A549 (cell line): ENCODE measurements at regions not wholly inside any gene's neighbourhood (a gene's known extent, or its start where the extent isn't known, plus 50 kb on each side); places are given as distances from the start of the nearest gene placed in this dataset.

Experiments used
- ATAC-seq, 2 experiments: fragments of 200-7000 bp in 1 of 2; fragments of >200 bp in 1 of 2; cut with Nextera tagmentation in 1 of 2; cut with Tn5 transposase in 1 of 2; 3 replicates each; pipeline versions ENCODE4 v1.8.0 to v1.9.1; 2018 to 2020; ENCODE audit warnings: mild to moderate bottlenecking in 1 of 2, moderate library complexity in 1 of 2
- CTCF ChIA-PET: fragments of 300-600 bp; sonication (Branson Sonifier 250); formaldehyde crosslinking; extraction: SDS; loops from one replicate; lab custom pipeline; 2021; ENCODE audit warnings: antibody characterized with exemption, inconsistent platforms; lab: Yijun Ruan, JAX
- POLR2A ChIA-PET: fragments of 350-600 bp; formaldehyde crosslinking; extraction: SDS; loops from one replicate; lab custom pipeline; 2021; ENCODE audit warnings: antibody characterized with exemption, inconsistent platforms; lab: Yijun Ruan, JAX
- DNase-seq, 2 experiments: peaks; one replicate each; pipeline versions ENCODE4 v3.0.0 to v3.0.0-alpha.2; 2011 to 2016; ENCODE audit warnings: low read depth in 1 of 2, low spot score in 1 of 2
- FAIRE-seq: peaks from 2 replicates; lab custom pipeline; 2011; peaks lifted over from hg19 to GRCh38; lab: Jason Lieb, UNC
- H3K27ac ChIP-seq, 2 experiments: fragments of >200 bp; sonication (Bioruptor Twin); formaldehyde crosslinking; 3 replicates each; pipeline ENCODE4 v1.5.1; 2016 to 2017
- H3K4me1 ChIP-seq: fragments of >200 bp; sonication (Bioruptor Twin); formaldehyde crosslinking; 3 replicates; pipeline ENCODE4 v1.6.1; 2016
- H3K4me2 ChIP-seq: fragments of >200 bp; sonication (Bioruptor Twin); formaldehyde crosslinking; 3 replicates; pipeline ENCODE4 v1.6.1; 2016
- H3K4me3 ChIP-seq: fragments of >200 bp; sonication (Bioruptor Twin); formaldehyde crosslinking; 3 replicates; pipeline ENCODE4 v1.5.1; 2016
- H3K9me3 ChIP-seq: fragments of >200 bp; sonication (Bioruptor Twin); formaldehyde crosslinking; 3 replicates; pipeline ENCODE4 v1.6.1; 2016
- CHD2 ChIP-seq: fragments of 150-350 bp; IDR thresholded peaks from 2 replicates; pipeline ENCODE4 v1.6.1; 2014; ENCODE audit warnings: low read length; ENCODE audit not compliant: partially characterized antibody
- FOSL2 ChIP-seq, 2 experiments: fragments of 450-650 bp in 1 of 2; fragments of >200 bp in 1 of 2; sonication (Bioruptor Twin) in 1 of 2; formaldehyde crosslinking; IDR thresholded peaks; 2 replicates each; pipeline versions ENCODE4 v1.5.0 to v1.6.1; 2016 to 2020; ENCODE audit warnings: mild to moderate bottlenecking in 1 of 2, moderate library complexity in 1 of 2
- JUNB ChIP-seq: fragments of >200 bp; sonication (Bioruptor Twin); formaldehyde crosslinking; IDR thresholded peaks from 2 replicates; pipeline ENCODE4 v1.6.1; 2016
- KDM1A ChIP-seq: fragments of 200-600 bp; sonication (generic); IDR thresholded peaks from 2 replicates; pipeline ENCODE4 v1.6.1; 2016; ENCODE audit warnings: low read depth, mild to moderate bottlenecking
- KDM5A ChIP-seq: fragments of 200-600 bp; sonication (generic); IDR thresholded peaks from 2 replicates; pipeline ENCODE4 v1.6.1; 2016; ENCODE audit warnings: antibody characterized with exemption, mild to moderate bottlenecking
- MYC ChIP-seq: IDR thresholded peaks from 2 replicates; pipeline ENCODE4 v1.6.1; 2012; ENCODE audit warnings: mild to moderate bottlenecking, inconsistent platforms, low read length, improper control_type of control experiment, borderline replicate concordance
- NR3C1 ChIP-seq: fragments of >200 bp; sonication (Bioruptor Twin); formaldehyde crosslinking; IDR thresholded peaks from 3 replicates; pipeline ENCODE4 v1.6.1; 2017
- POLR2A ChIP-seq: IDR thresholded peaks from 2 replicates; pipeline ENCODE4 v1.6.1; 2012; ENCODE audit warnings: mild to moderate bottlenecking, low read length
- RAD21 ChIP-seq, 2 experiments: fragments of >200 bp in 1 of 2; sonication (Bioruptor Twin) in 1 of 2; formaldehyde crosslinking in 1 of 2; IDR thresholded peaks in 1 of 2; conservative IDR thresholded peaks in 1 of 2; 2 replicates in 1 of 2; 3 replicates in 1 of 2; pipeline ENCODE4 v1.6.1; 2012 to 2018; ENCODE audit warnings: inconsistent platforms in 1 of 2
- RARB ChIP-seq: fragments of 250-450 bp; sonication (Bioruptor Pico); IDR thresholded peaks from 2 replicates; pipeline ENCODE4 v1.8.0; 2021; ENCODE audit warnings: mild to moderate bottlenecking, moderate library complexity
- RCOR1 ChIP-seq: fragments of 150-350 bp; IDR thresholded peaks from 2 replicates; pipeline ENCODE4 v1.6.1; 2014; ENCODE audit warnings: antibody characterized with exemption, low read length, low read depth
- RFX5 ChIP-seq: fragments of 450-650 bp; IDR thresholded peaks from 2 replicates; pipeline ENCODE4 v1.7.1; 2014; ENCODE audit warnings: antibody characterized with exemption, mild to moderate bottlenecking, moderate library complexity
- SMC3 ChIP-seq: fragments of >200 bp; sonication (Bioruptor Twin); formaldehyde crosslinking; IDR thresholded peaks from 3 replicates; pipeline ENCODE4 v1.6.1; 2018; ENCODE audit warnings: inconsistent platforms
- TFCP2L1 ChIP-seq: fragments of 250-450 bp; sonication (Bioruptor Pico); IDR thresholded peaks from 2 replicates; pipeline ENCODE4 v1.5.0; 2021; ENCODE audit warnings: mild to moderate bottlenecking
- WGBS: methylation state at CpG from one replicate; pipeline ENCODE4 v1.1.6; 2017; ENCODE audit errors: missing lambda C conversion rate; 5-methylcytosine and 5-hydroxymethylcytosine counted together
- TF ChIP-seq, protein P1 (sequence below): fragments of 250-450 bp; sonication (Bioruptor Pico); IDR thresholded peaks from 2 replicates; pipeline ENCODE4 v1.5.0; 2020; ENCODE audit warnings: low read depth, mild to moderate bottlenecking, moderate library complexity
- TF ChIP-seq, protein P2 (sequence below): fragments of 450-650 bp; IDR thresholded peaks from 2 replicates; pipeline ENCODE4 v1.6.1; 2014; ENCODE audit warnings: antibody characterized with exemption
- TF ChIP-seq, protein P3 (sequence below): IDR thresholded peaks from 2 replicates; pipeline ENCODE4 v1.6.1; 2012
- TF ChIP-seq, protein P4 (sequence below): fragments of 150-350 bp; IDR thresholded peaks from 2 replicates; pipeline ENCODE4 v1.6.1; 2014; ENCODE audit warnings: low read depth, mild to moderate bottlenecking, low read length
- TF ChIP-seq, protein P5 (sequence below): fragments of >200 bp; sonication (Bioruptor Twin); formaldehyde crosslinking; IDR thresholded peaks from 3 replicates; pipeline ENCODE4 v1.5.1; 2016
- TF ChIP-seq, protein P6 (sequence below): fragments of >200 bp; sonication (Bioruptor Twin); formaldehyde crosslinking; IDR thresholded peaks from 3 replicates; pipeline ENCODE4 v1.6.1; 2016
- TF ChIP-seq, protein P7 (sequence below): fragments of 250-450 bp; sonication (Bioruptor Pico); IDR thresholded peaks from 2 replicates; pipeline ENCODE4 v1.5.0; 2021; ENCODE audit warnings: mild to moderate bottlenecking, moderate library complexity, borderline replicate concordance
- TF ChIP-seq, protein P8 (sequence below): fragments of 200-600 bp; sonication (generic); IDR thresholded peaks from 2 replicates; pipeline ENCODE4 v1.6.1; 2016; ENCODE audit warnings: antibody characterized with exemption, mild to moderate bottlenecking, moderate library complexity

DNA sequence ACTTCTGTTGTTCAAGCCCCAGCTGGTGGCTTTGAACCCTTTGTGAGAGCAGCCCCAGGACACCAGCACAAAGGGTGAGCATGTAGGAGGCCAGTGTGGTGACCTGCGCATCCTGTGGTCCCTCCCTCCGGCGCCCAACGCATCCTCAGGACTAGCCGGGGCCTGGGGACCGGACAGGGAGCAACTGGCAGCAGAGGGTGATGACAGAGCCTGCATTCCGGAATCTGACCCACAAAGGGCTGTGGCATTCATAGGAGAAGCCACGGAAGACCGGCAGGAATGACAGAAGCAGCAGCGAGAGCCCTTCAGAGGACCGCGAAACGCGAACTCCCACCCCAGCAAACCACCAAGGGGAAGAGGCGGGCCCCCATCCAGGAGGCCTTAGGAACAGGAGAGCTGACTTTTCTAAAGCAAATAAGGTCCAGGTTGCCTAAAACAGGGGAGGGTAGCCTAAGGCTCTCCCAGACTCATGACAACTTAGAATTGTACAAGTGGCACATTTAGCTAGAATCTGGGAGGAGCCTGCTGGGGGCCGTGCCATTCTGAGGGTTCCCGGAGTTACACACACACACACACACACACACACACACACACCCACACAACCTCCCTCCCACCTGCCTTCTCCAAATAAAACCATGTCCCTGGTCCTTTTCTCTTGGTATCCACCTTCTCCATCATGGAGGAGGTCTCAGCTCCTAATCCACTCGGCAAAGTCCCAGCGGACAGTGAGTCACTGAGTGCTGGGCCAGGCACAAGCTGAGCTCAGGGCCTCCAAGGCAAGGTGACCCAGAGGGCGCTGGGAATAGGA, 232.7 kb downstream of the CTTN start:
- Histone ChIP-seq H3K4me1 (no peaks in the 10 kb centered on the region), H3K4me2 (no peak overlapping the region), H3K4me3 (no peak overlapping the region), H3K9me3 (no peaks in the 10 kb centered on the region), H3K27ac (no peak overlapping the region)
- WGBS, result 91% methylated on average over 17 of the region's 20 CpGs
- TF ChIP-seq, protein P1, sequence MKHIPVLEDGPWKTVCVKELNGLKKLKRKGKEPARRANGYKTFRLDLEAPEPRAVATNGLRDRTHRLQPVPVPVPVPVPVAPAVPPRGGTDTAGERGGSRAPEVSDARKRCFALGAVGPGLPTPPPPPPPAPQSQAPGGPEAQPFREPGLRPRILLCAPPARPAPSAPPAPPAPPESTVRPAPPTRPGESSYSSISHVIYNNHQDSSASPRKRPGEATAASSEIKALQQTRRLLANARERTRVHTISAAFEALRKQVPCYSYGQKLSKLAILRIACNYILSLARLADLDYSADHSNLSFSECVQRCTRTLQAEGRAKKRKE, result no peak
- TF ChIP-seq FOSL2 (IDR thresholded peaks at IDR 0.05), result no peak
- no peak for TF ChIP-seq FOSL2 (CRISPR knock-in tag; IDR thresholded peaks at IDR 0.05)
- no peak for TF ChIP-seq RFX5
- no peak for TF ChIP-seq KDM5A
- TF ChIP-seq RAD21 (conservative IDR thresholded peaks at IDR 0.05 in 1 of 2, IDR thresholded peaks at IDR 0.05 in 1 of 2), result no peak
- TF ChIP-seq, protein P2, sequence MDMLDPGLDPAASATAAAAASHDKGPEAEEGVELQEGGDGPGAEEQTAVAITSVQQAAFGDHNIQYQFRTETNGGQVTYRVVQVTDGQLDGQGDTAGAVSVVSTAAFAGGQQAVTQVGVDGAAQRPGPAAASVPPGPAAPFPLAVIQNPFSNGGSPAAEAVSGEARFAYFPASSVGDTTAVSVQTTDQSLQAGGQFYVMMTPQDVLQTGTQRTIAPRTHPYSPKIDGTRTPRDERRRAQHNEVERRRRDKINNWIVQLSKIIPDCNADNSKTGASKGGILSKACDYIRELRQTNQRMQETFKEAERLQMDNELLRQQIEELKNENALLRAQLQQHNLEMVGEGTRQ, result no peak
- no peak for TF ChIP-seq RCOR1
- TF ChIP-seq, protein P3, sequence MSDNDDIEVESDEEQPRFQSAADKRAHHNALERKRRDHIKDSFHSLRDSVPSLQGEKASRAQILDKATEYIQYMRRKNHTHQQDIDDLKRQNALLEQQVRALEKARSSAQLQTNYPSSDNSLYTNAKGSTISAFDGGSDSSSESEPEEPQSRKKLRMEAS, result no peak
- TF ChIP-seq MYC, result no peak
- TF ChIP-seq, protein P4, sequence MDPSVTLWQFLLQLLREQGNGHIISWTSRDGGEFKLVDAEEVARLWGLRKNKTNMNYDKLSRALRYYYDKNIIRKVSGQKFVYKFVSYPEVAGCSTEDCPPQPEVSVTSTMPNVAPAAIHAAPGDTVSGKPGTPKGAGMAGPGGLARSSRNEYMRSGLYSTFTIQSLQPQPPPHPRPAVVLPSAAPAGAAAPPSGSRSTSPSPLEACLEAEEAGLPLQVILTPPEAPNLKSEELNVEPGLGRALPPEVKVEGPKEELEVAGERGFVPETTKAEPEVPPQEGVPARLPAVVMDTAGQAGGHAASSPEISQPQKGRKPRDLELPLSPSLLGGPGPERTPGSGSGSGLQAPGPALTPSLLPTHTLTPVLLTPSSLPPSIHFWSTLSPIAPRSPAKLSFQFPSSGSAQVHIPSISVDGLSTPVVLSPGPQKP, result no peak
- no peak for TF ChIP-seq CHD2
- ChIA-PET CTCF (interaction anchor here (0.6 kb wide), 1 partner anchor 105 kb away, joined by 3 read pairs; no protein-coding TSS in a partner anchor), POLR2A (no interaction called here)
- FAIRE-seq (no peak), DNase-seq (no peak), ATAC-seq (no peak)

DNA sequence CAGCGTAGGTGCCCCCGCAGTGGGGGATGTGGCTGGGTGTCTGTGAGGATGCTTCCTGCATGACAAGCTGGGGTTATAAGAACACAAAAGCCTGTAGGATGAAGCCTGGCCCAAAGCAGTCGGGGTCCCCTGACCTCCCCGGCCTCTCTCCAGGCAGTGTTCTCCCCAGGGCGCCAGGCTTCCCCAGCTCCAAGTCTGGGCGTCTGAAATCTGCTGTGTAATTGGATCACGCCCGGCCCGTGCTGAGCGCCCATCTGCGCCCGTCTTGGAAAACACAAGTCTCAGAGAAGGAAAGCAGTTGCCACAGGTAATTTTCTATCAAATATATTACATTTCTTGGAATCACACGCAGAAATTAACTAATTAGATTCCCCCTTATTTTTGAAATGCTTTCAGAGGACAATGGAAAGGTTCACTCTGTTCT, 233.3 kb downstream of the CTTN start:
- CTCF ChIA-PET, result interaction anchor here (0.7 kb wide), 1 partner anchor 151 kb away, joined by 4 read pairs; no protein-coding TSS in a partner anchor

More for the DNA sequence above, 233.3 kb downstream of the CTTN start:
- 85% methylated on average over 13 of the region's 13 CpGs for WGBS
- Histone ChIP-seq H3K4me1 (no peaks in the 10 kb centered on the region), H3K4me2 (no peak overlapping the region), H3K9me3 (no peaks in the 10 kb centered on the region), H3K4me3 (no peak overlapping the region), H3K27ac (no peak overlapping the region)
- ATAC-seq (no peak; a peak in 1 of 6 replicates), DNase-seq (no peak)
- POLR2A ChIA-PET, result no interaction called here
- TF ChIP-seq RARB (CRISPR knock-in tag) (no peak), JUNB (no peak), SMC3 (no peak), NR3C1 (no peak), TFCP2L1 (CRISPR knock-in tag) (no peak), FOSL2 (IDR thresholded peaks at IDR 0.05) (no peak), FOSL2 (CRISPR knock-in tag; IDR thresholded peaks at IDR 0.05) (no peak), POLR2A (no peak), KDM1A (no peak)
- TF ChIP-seq, protein P5, sequence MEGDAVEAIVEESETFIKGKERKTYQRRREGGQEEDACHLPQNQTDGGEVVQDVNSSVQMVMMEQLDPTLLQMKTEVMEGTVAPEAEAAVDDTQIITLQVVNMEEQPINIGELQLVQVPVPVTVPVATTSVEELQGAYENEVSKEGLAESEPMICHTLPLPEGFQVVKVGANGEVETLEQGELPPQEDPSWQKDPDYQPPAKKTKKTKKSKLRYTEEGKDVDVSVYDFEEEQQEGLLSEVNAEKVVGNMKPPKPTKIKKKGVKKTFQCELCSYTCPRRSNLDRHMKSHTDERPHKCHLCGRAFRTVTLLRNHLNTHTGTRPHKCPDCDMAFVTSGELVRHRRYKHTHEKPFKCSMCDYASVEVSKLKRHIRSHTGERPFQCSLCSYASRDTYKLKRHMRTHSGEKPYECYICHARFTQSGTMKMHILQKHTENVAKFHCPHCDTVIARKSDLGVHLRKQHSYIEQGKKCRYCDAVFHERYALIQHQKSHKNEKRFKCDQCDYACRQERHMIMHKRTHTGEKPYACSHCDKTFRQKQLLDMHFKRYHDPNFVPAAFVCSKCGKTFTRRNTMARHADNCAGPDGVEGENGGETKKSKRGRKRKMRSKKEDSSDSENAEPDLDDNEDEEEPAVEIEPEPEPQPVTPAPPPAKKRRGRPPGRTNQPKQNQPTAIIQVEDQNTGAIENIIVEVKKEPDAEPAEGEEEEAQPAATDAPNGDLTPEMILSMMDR, result no peak
- TF ChIP-seq, protein P6, sequence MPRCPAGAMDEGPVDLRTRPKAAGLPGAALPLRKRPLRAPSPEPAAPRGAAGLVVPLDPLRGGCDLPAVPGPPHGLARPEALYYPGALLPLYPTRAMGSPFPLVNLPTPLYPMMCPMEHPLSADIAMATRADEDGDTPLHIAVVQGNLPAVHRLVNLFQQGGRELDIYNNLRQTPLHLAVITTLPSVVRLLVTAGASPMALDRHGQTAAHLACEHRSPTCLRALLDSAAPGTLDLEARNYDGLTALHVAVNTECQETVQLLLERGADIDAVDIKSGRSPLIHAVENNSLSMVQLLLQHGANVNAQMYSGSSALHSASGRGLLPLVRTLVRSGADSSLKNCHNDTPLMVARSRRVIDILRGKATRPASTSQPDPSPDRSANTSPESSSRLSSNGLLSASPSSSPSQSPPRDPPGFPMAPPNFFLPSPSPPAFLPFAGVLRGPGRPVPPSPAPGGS, result no peak
- TF ChIP-seq, protein P7, sequence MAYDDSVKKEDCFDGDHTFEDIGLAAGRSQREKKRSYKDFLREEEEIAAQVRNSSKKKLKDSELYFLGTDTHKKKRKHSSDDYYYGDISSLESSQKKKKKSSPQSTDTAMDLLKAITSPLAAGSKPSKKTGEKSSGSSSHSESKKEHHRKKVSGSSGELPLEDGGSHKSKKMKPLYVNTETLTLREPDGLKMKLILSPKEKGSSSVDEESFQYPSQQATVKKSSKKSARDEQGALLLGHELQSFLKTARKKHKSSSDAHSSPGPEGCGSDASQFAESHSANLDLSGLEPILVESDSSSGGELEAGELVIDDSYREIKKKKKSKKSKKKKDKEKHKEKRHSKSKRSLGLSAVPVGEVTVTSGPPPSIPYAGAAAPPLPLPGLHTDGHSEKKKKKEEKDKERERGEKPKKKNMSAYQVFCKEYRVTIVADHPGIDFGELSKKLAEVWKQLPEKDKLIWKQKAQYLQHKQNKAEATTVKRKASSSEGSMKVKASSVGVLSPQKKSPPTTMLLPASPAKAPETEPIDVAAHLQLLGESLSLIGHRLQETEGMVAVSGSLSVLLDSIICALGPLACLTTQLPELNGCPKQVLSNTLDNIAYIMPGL (CRISPR knock-in tag), result no peak
- TF ChIP-seq, protein P3, result no peak
- TF ChIP-seq, protein P8, sequence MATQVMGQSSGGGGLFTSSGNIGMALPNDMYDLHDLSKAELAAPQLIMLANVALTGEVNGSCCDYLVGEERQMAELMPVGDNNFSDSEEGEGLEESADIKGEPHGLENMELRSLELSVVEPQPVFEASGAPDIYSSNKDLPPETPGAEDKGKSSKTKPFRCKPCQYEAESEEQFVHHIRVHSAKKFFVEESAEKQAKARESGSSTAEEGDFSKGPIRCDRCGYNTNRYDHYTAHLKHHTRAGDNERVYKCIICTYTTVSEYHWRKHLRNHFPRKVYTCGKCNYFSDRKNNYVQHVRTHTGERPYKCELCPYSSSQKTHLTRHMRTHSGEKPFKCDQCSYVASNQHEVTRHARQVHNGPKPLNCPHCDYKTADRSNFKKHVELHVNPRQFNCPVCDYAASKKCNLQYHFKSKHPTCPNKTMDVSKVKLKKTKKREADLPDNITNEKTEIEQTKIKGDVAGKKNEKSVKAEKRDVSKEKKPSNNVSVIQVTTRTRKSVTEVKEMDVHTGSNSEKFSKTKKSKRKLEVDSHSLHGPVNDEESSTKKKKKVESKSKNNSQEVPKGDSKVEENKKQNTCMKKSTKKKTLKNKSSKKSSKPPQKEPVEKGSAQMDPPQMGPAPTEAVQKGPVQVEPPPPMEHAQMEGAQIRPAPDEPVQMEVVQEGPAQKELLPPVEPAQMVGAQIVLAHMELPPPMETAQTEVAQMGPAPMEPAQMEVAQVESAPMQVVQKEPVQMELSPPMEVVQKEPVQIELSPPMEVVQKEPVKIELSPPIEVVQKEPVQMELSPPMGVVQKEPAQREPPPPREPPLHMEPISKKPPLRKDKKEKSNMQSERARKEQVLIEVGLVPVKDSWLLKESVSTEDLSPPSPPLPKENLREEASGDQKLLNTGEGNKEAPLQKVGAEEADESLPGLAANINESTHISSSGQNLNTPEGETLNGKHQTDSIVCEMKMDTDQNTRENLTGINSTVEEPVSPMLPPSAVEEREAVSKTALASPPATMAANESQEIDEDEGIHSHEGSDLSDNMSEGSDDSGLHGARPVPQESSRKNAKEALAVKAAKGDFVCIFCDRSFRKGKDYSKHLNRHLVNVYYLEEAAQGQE, result no peak
- TF ChIP-seq, all 56 proteins: peak for 0
- FAIRE-seq, result no peak
